ENCODE measurements at regions not wholly inside any gene's neighbourhood (a gene's known extent, or its start where the extent isn't known, plus 50 kb on each side); places are given as distances from the start of the nearest gene placed in this dataset.

DNA sequence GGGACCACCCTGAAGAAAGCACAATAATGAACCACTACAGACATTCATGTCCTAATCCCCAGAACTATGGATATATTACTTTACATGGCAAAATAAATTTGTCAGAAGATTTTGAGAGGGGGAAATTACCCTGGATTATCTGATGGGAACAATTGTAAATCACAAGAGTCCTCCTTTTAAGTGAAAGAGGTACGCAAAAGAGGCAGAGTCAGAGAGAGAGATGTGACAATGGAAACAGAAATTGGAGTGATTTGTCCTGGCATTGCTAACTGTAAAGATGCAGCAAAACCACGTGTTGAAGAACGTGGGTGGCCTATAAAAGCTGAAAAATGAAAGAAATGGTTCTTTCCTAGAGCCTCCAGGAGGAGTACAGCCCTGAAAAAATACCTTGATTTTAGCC is 1121.4 kb upstream of the ALCAM start:
- TF ChIP-seq POLR2A (IDR thresholded peaks at IDR 0.05; ENCODE audit: low read depth), result no peak
- TF ChIP-seq, protein P1, sequence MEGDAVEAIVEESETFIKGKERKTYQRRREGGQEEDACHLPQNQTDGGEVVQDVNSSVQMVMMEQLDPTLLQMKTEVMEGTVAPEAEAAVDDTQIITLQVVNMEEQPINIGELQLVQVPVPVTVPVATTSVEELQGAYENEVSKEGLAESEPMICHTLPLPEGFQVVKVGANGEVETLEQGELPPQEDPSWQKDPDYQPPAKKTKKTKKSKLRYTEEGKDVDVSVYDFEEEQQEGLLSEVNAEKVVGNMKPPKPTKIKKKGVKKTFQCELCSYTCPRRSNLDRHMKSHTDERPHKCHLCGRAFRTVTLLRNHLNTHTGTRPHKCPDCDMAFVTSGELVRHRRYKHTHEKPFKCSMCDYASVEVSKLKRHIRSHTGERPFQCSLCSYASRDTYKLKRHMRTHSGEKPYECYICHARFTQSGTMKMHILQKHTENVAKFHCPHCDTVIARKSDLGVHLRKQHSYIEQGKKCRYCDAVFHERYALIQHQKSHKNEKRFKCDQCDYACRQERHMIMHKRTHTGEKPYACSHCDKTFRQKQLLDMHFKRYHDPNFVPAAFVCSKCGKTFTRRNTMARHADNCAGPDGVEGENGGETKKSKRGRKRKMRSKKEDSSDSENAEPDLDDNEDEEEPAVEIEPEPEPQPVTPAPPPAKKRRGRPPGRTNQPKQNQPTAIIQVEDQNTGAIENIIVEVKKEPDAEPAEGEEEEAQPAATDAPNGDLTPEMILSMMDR (IDR thresholded peaks at IDR 0.05), result no peak
